ENCODE measurements at regions not wholly inside any gene's neighbourhood (a gene's known extent, or its start where the extent isn't known, plus 50 kb on each side); places are given as distances from the start of the nearest gene placed in this dataset.

GRCh38 chr19:30118760-30119159 is 176.7 kb downstream of the URI1 start:
- POLR2A ChIA-PET = no interaction called here

DNA sequence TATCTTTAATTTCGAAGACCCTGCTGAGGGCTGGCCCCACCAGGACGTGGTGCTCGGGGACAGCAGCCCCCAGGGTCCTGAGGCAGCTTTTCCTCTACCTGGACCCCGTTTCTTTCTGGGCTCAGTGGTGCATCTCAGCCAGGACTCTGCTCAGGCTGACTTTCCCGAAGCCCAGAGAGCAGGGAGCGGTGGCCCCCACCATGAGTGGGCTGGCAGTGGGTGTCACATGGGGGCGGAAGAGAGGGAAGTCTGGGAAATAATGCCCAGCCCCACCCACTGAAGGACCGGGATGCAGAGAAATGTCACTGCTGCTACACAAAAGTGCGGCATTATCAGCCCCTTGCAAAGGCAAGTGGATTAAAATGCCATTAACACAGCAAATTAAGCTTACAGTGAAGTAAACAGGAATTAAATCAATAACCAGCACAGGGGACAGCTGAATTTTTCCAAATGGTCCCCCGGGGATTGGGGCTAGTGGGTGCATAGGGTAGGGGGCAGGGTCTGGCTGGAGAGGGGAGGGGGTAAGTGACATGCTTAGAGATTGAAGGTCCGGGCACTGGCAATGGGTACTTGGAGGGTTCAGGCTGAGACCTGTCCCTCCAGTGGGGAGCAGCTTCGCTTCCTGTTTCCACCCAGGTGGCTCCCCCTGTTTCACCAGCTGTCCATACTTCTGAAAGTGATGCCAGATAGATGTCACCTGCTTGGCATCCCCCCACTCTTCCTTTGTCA is 177.3 kb downstream of the URI1 start:
- ChIA-PET CTCF (no interaction called here), POLR2A (no interaction called here)

More at GRCh38 chr19:30118760-30119159, 176.7 kb downstream of the URI1 start:
- CTCF ChIA-PET = no interaction called here

- POLR2A ChIA-PET = interaction anchor here (0.5 kb wide), 1 partner anchor 102 kb away, joined by 3 read pairs; no protein-coding TSS in a partner anchor
These were observed 178.9 kb downstream of the URI1 start for GRCh38 chr19:30120860-30121484.

GRCh38 chr19:30122431-30122830 is 180.4 kb downstream of the URI1 start:
- POLR2A ChIA-PET = no interaction called here
- CTCF ChIA-PET = no interaction called here

More at GRCh38 chr19:30120860-30121484, 178.9 kb downstream of the URI1 start:
- CTCF ChIA-PET = no interaction called here

GRCh38 chr19:30123119-30123518 is 181.1 kb downstream of the URI1 start:
- CTCF ChIA-PET = no interaction called here
- POLR2A ChIA-PET = no interaction called here

DNA sequence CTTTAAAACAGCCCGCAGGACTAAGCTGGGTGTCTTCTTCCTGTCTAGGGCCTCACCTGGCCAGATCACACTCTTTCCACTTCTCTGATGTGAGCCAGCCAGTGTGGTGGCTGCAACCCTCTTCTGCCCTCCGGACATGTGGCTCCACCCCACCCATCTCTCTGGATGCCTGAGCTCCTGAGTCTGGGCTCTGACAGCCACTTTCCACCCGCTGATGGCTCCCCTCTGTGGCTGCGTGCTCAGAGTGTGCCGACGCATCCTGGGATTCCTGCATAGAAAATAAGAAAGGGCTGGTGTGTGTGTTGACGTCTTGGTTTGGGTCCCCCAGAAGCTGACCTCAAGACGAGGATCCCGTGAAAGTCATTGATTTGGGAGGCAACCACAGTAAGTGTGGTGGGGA is 181.6 kb downstream of the URI1 start:
- POLR2A ChIA-PET = no interaction called here
- CTCF ChIA-PET = interaction anchor here (0.8 kb wide), 1 partner anchor 24 kb away, joined by 3 read pairs; no protein-coding TSS in a partner anchor

DNA sequence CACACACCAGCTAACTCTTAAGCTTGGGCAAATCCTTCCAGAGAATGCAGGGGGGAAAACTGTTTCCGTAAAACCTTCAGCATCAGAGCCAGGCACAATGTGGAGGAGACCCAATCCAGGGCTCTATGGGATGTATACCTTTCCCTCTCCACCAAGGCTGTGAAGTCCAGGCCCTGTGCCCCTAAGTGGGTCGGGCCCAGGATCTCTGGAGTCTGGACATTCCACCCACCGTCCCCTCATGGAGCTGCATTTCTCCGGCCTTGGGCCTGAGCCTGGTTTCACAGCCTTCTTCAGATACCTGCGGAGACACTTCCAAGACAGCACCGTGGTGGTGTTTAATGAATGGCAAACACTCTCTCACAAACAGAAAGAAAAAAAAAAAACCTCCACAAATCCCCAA is 186.2 kb downstream of the URI1 start:
- POLR2A ChIA-PET = no interaction called here
- CTCF ChIA-PET = no interaction called here

GRCh38 chr19:30130356-30131122 is 188.5 kb downstream of the URI1 start:
- ChIA-PET CTCF (interaction anchor here (0.7 kb wide), 1 partner anchor 1663 kb away, joined by 3 read pairs; no protein-coding TSS in a partner anchor), POLR2A (no interaction called here)

- ChIA-PET POLR2A (no interaction called here), CTCF (interaction anchor here (1.4 kb wide), 1 partner anchor 49 kb away, joined by 4 read pairs; no protein-coding TSS in a partner anchor)
These were observed 189.2 kb downstream of the URI1 start for GRCh38 chr19:30131246-30131645.

- ChIA-PET CTCF (interaction anchor here (1.4 kb wide), 1 partner anchor 50 kb away, joined by 4 read pairs; no protein-coding TSS in a partner anchor), POLR2A (no interaction called here)
These were observed 189.8 kb downstream of the URI1 start for GRCh38 chr19:30131722-30132291.

- CTCF ChIA-PET = interaction anchor here (1.4 kb wide), 1 partner anchor 51 kb away, joined by 4 read pairs; no protein-coding TSS in a partner anchor
- POLR2A ChIA-PET = no interaction called here
These were observed 190.5 kb downstream of the URI1 start for GRCh38 chr19:30132343-30133075.

DNA sequence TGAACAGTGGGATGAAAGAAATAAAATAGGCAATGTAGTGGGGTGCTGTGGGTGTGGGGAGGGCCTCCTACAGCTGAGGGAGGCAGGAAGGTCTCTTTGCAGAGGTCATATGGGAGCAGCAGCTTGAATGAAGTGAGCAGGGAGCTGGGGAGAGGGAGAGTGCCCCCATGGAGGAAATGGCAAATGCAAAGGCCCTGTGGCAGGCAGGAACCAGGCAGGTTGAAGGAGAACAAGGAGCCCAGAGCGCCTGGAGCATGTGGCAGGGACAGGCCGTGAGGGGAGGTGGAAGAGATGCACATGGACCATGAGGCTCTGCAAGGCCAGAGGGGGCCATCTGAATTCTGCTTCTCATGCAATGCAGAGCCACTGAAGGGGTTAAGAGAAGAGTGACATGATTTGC is 191.8 kb downstream of the URI1 start:
- ChIA-PET POLR2A (no interaction called here), CTCF (no interaction called here)

- ChIA-PET CTCF (no interaction called here), POLR2A (no interaction called here)
These were observed 193.2 kb downstream of the URI1 start for GRCh38 chr19:30135093-30135757.

DNA sequence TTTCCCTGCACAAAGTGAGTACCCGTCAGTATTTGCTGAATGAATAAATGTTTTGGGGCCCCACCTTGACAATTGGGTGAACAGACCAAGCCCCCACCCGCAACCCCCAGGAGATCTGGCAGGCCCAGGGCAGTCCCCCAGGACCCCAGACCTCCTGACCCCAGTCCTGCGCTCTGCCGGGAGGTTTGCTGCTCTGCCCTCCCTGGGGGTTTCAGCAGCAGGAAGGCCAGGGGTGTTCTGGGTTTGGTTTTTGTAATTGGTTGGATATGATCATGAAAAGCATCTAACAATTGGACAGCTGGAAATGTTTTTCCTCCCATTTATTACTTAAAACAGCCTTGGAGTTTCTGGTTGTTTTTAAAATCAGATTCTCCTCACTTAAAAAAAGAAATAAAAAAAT is 193.8 kb downstream of the URI1 start:
- POLR2A ChIA-PET = no interaction called here
- CTCF ChIA-PET = no interaction called here

DNA sequence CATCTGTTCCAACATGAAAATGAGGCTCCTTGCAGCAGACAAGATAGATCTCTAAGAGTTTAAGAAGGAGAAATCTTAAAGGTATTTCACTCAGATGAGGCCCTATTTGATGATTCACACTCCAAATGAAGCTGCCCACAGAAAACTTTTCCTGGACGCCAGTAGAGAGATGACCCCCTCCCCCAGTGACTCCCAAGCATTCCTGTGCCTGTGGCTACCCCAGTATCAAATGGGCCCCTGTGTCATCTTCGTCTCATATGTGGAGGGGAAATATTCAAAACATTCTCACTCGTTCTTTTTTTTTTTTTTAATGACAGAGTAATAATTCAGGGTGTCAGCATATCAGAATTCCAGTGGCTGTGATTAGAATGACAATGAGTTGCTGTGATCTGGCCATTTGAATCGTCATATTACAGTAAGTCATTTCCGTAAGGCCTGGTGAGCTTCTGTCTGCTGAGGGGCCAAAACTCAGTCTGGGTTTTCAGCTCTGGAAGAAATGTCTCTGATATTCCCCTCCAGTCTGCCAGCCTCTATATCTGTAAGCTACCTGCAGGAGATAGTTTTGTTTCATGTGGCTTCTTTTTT is 194.7 kb downstream of the URI1 start:
- ChIA-PET POLR2A (no interaction called here), CTCF (no interaction called here)

DNA sequence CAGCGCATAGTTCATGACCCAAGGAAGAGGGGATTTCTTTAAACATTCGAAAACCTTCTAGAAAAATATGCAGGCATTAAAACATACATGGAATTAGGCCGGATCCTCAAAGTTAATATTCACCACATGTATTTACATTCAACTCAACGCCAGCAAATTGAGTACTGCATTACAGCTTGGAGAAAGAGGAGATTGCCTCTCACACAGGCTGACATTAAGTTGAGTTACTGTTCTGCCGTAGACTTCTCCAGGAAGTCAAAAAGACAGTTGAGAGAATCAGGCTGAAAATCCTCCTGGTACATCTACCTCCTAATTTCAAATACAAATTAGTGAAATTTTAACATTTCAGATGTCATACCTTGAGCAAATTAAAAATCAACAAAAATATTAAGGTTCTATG is 195.7 kb downstream of the URI1 start:
- ChIA-PET POLR2A (no interaction called here), CTCF (no interaction called here)

- ChIA-PET CTCF (no interaction called here), POLR2A (no interaction called here)
These were observed 202.3 kb downstream of the URI1 start for GRCh38 chr19:30144242-30144758.

- CTCF ChIA-PET = no interaction called here
- POLR2A ChIA-PET = no interaction called here
These were observed 202.8 kb downstream of the URI1 start for GRCh38 chr19:30144802-30145201.

GRCh38 chr19:30145467-30145866 is 203.4 kb downstream of the URI1 start:
- CTCF ChIA-PET = no interaction called here
- POLR2A ChIA-PET = no interaction called here

Measured in activated CD8-positive, alpha-beta memory T cell treated with anti-CD3 and anti-CD28 coated beads for 36 hours (primary cell).